ENCODE measurements at regions not wholly inside any gene's neighbourhood (a gene's known extent, or its start where the extent isn't known, plus 50 kb on each side); places are given as distances from the start of the nearest gene placed in this dataset.
A peak's percentile ranks its signal among the peaks of the same experiment; 100 is the strongest.
"Not testable (repeated sequence)": the region's sequence is repeated elsewhere in the genome, so short reads cannot be mapped to it uniquely, and the experiment has no call there.

- no peak for DNase-seq (ENCODE audit: low read depth in 3 of 3, low spot score in 2 of 3)
Observed at GRCh38 chr22:34416022-34416860, 496.0 kb upstream of the LARGE1 start.

GRCh38 chr22:34422948-34423347 is 502.7 kb upstream of the LARGE1 start:
- DNase-seq (ENCODE audit: low read depth in 3 of 3, low spot score in 2 of 3): not testable (repeated sequence)

- no peak for DNase-seq (ENCODE audit: low read depth in 3 of 3, low spot score in 2 of 3)
Observed at GRCh38 chr22:34427436-34427835, 507.2 kb upstream of the LARGE1 start.

GRCh38 chr22:34427841-34428240 is 507.6 kb upstream of the LARGE1 start:
- DNase-seq (ENCODE audit: low read depth in 3 of 3, low spot score in 2 of 3): no peak

- no peak for DNase-seq (ENCODE audit: low read depth in 3 of 3, low spot score in 2 of 3)
Observed at GRCh38 chr22:34429314-34429713, 509.0 kb upstream of the LARGE1 start.

- no peak for DNase-seq (ENCODE audit: low read depth in 3 of 3, low spot score in 2 of 3)
Observed at GRCh38 chr22:34430386-34430785, 510.1 kb upstream of the LARGE1 start.

- no peak for DNase-seq (ENCODE audit: low read depth in 3 of 3, low spot score in 2 of 3)
Observed at GRCh38 chr22:34434371-34434770, 514.1 kb upstream of the LARGE1 start.

- no peak for DNase-seq (ENCODE audit: low read depth in 3 of 3, low spot score in 2 of 3)
Observed at GRCh38 chr22:34437140-34437539, 516.9 kb upstream of the LARGE1 start.

GRCh38 chr22:34454598-34454997 is 534.3 kb upstream of the LARGE1 start:
- DNase-seq (ENCODE audit: low read depth in 3 of 3, low spot score in 2 of 3): no peak

GRCh38 chr22:34462795-34463194 is 542.5 kb upstream of the LARGE1 start:
- no peak for DNase-seq (ENCODE audit: low read depth in 3 of 3, low spot score in 2 of 3)

- no peak for DNase-seq (ENCODE audit: low read depth in 3 of 3, low spot score in 2 of 3)
Observed at GRCh38 chr22:34475886-34476285, 555.6 kb upstream of the LARGE1 start.

- no peak for DNase-seq (ENCODE audit: low read depth in 3 of 3, low spot score in 2 of 3)
Observed at GRCh38 chr22:34476762-34477161, 556.5 kb upstream of the LARGE1 start.

GRCh38 chr22:34481090-34481489 is 560.8 kb upstream of the LARGE1 start:
- DNase-seq (ENCODE audit: low read depth in 3 of 3, low spot score in 2 of 3): no peak

GRCh38 chr22:34486381-34486780 is 566.1 kb upstream of the LARGE1 start:
- no peak for DNase-seq (ENCODE audit: low read depth in 3 of 3, low spot score in 2 of 3)

- DNase-seq (ENCODE audit: low read depth in 3 of 3, low spot score in 2 of 3): no peak
Observed at GRCh38 chr22:34489861-34490260, 569.6 kb upstream of the LARGE1 start.

- DNase-seq (ENCODE audit: low read depth in 3 of 3, low spot score in 2 of 3): peak; percentile 56 to 79 (median 63)
Observed at GRCh38 chr22:34490886-34491285, 570.6 kb upstream of the LARGE1 start.

GRCh38 chr22:34493486-34493885 is 572.5 kb upstream of the ISX start:
- DNase-seq (ENCODE audit: low read depth in 3 of 3, low spot score in 2 of 3): no peak

- DNase-seq (ENCODE audit: low read depth in 3 of 3, low spot score in 2 of 3): no peak
Observed at GRCh38 chr22:34501366-34501965, 564.5 kb upstream of the ISX start.

GRCh38 chr22:34502821-34503220 is 563.1 kb upstream of the ISX start:
- no peak for DNase-seq (ENCODE audit: low read depth in 3 of 3, low spot score in 2 of 3)

- no peak for DNase-seq (ENCODE audit: low read depth in 3 of 3, low spot score in 2 of 3)
Observed at GRCh38 chr22:34508797-34509196, 557.2 kb upstream of the ISX start.

GRCh38 chr22:34526681-34527080 is 539.3 kb upstream of the ISX start:
- DNase-seq (ENCODE audit: low read depth in 3 of 3, low spot score in 2 of 3): no peak

- DNase-seq (ENCODE audit: low read depth in 3 of 3, low spot score in 2 of 3): no peak
Observed at GRCh38 chr22:34534101-34534500, 531.9 kb upstream of the ISX start.

Measured in right renal cortex interstitium (tissue), 3 donors.